ENCODE measurements at regions not wholly inside any gene's neighbourhood (a gene's known extent, or its start where the extent isn't known, plus 50 kb on each side); places are given as distances from the start of the nearest gene placed in this dataset.

GRCh38 chr12:107439026-107439738, 246.4 kb upstream of the PWP1 start:
- DNase-seq (ENCODE audit: extremely low read depth in 1 of 2, low read depth in 1 of 2) = no peak

GRCh38 chr12:107440606-107441005, 245.0 kb upstream of the PWP1 start:
- DNase-seq (ENCODE audit: extremely low read depth in 1 of 2, low read depth in 1 of 2) = no peak

DNA sequence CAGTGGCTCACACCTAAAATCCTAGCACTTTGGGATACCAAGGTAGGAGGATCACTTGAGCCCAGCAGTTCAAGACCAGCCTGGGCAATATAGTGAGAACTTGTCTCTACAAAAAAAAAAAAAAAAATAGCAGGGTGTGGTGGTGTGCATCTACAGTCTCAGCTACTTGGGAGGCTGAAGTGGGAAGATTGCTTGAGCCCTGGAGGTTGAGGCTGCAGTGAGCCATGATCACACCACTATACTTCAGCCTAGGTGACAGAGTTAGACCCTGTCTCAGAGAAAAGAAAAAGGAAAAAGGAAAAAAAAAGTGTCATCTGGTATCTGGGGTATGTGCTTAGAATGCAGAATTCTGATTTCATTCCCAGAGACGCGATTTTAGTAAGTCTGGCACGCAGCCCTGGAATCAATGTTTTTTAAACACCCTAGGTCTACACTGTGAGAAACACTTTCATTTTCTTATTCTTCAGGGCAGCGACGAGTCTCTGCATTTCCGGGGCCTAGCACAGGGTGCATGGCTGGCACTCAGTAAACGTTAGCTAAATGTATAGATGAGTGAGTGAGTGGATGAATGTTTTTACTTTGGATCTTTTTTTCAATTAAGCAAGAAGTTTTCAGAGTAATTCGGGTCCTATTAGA, 243.8 kb upstream of the PWP1 start:
- DNase-seq (ENCODE audit: extremely low read depth in 1 of 2, low read depth in 1 of 2) = no peak

- no peak for DNase-seq (ENCODE audit: extremely low read depth in 1 of 2, low read depth in 1 of 2)
Measured at GRCh38 chr12:107442326-107442987, 243.1 kb upstream of the PWP1 start.

GRCh38 chr12:107443320-107444090, 242.1 kb upstream of the PWP1 start:
- DNase-seq (ENCODE audit: extremely low read depth in 1 of 2, low read depth in 1 of 2) = no peak

- DNase-seq (ENCODE audit: extremely low read depth in 1 of 2, low read depth in 1 of 2) = no peak
Measured at GRCh38 chr12:107444771-107445170, 240.8 kb upstream of the PWP1 start.

DNA sequence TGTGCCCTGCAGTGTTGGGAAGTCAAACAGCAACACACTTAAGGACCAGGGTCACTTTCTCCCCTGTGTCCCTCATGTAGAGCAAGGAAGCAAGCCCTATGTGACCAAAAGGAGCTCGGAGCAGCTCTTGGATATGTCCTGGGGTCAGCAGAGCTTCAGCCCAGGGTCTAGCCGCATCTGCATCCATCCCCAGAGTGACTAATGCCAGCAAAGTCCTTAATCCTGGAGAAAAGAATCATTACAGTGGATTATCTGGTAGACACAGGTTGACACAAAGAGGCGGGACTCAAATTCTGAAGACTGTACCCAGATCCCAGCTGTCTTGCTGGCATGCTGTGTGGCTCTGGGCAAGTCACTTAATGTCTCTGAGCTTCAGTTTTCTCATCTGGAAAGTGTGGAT, 239.1 kb upstream of the PWP1 start:
- no peak for DNase-seq (ENCODE audit: extremely low read depth in 1 of 2, low read depth in 1 of 2)

DNA sequence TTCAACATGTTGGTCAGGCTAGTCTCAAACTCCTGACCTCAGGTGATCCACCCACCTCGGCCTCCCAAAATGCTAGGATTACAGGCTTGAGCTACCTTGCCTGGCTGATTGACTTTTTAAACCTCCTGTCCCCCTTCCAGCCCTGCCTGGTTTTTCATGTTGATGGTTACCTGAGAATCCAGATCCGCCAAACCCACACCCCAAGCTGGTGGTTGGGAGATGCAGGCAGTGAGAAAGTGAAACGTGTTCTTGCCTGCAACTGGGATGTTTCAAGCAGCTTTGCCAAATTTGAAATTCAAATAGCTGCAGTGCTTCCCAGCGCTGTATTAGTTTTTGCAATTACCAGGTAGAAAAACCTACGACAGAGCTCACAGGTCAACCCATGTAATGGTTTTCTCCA, 238.3 kb upstream of the PWP1 start:
- no peak for DNase-seq (ENCODE audit: extremely low read depth in 1 of 2, low read depth in 1 of 2)

GRCh38 chr12:107448198-107448597, 237.4 kb upstream of the PWP1 start:
- no peak for DNase-seq (ENCODE audit: extremely low read depth in 1 of 2, low read depth in 1 of 2)

DNA sequence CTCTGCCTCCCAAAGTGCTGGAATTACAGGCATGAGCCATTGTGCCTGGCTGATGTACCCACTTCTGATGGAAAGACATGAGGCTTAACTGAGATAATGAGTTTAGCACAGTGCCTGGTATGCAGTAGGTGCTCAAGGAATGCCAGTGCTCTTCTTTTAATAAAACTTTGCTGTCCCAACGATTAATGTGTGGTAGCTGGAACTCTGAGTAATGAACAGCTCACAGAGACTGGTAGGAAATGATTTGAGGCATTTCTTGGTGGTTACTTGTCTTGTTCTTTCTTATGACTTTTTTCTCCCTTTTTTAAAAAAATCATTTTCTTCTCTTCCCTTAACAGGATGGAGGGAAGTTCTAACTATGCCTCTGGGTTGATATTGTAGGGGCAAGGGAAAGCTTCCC, 235.7 kb upstream of the PWP1 start:
- no peak for DNase-seq (ENCODE audit: extremely low read depth in 1 of 2, low read depth in 1 of 2)

DNA sequence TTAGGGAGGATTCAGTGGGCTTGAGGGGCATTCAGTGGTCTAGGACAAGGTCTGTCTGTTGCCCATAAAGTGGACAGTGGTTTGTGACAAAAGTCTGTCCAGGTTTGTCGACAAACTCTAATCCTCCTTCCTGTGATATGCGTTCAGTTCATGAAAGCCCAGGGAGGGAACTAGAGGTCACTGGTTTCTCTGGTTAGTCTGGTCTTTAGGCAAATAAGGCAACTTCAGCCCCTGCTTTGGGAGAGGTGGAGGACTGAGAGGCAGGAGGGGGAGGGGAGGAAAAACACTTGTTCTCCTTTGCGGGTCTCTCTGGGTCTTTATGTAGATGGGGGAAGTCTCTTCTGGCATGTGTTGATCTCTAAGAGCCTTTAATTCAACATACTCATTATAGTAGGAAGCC, 235.1 kb upstream of the PWP1 start:
- no peak for DNase-seq (ENCODE audit: extremely low read depth in 1 of 2, low read depth in 1 of 2)

DNA sequence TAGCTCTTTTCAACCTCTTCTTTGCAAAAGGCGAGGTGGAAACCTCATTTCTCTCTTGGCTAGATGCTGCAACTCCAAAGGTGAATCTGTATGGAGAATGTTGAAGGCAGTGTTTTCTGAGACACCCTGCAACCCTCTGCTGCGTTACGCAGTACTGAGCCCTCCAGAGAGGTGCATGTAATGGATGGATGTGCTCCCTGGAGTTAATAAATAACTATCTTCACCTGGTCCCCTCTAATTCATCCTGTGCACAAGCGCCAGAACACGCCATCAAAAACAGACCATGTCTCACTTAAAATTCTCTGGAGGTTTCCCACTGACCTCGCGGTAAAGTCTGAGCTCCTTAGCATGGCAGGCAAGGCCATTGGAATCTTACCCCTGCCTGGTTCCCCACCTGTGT, 234.4 kb upstream of the PWP1 start:
- no peak for DNase-seq (ENCODE audit: extremely low read depth in 1 of 2, low read depth in 1 of 2)

GRCh38 chr12:107454109-107454830, 231.3 kb upstream of the PWP1 start:
- no peak for DNase-seq (ENCODE audit: extremely low read depth in 1 of 2, low read depth in 1 of 2)

DNA sequence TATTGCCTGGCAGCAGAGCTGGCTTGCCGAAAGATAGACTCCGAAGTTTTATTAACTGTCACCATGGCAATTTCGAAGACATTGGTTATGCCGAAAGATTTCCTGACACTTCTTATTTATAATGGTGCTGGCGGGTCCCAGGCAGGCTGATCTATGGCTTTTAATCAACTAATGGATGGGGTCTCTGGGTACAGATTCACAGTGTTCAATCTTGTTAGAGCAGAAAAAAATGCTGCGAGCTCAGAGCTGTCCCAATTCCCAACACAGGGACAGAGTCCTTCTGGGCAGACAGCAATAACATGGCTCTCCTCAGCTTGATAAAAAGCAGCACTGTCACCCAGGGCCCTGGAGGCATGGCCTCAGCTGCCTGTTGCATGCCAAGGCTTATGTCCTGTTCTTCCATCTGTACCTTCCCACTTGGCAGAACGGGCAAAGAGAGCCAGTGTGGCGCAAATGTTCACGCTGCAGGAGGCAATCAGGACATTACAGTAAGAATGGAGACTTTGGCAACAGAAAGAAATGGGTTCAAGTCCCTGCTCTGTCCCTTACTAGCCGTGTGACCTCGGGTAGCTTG, 228.2 kb upstream of the PWP1 start:
- DNase-seq (ENCODE audit: extremely low read depth in 1 of 2, low read depth in 1 of 2) = no peak

GRCh38 chr12:107458163-107458562, 227.4 kb upstream of the PWP1 start:
- DNase-seq (ENCODE audit: extremely low read depth in 1 of 2, low read depth in 1 of 2) = no peak

DNA sequence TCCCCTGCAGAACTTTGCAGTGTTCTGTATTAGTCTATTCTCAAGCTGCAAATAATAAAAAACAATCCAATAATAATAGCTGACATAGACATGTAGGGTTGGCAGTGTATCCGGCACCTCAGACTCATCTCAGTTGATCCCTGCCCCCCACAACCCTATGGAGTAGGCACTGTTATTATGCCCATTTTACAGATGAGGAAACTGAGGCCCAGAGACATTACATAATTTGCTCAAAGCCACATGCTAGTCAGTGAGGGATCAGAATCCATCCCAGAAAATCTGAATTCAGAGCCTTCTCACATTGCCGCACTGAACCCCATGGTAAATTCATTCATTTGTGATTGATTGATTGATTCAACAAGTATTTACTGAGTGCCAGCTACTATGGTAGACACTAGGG, 226.6 kb upstream of the PWP1 start:
- no peak for DNase-seq (ENCODE audit: extremely low read depth in 1 of 2, low read depth in 1 of 2)

DNA sequence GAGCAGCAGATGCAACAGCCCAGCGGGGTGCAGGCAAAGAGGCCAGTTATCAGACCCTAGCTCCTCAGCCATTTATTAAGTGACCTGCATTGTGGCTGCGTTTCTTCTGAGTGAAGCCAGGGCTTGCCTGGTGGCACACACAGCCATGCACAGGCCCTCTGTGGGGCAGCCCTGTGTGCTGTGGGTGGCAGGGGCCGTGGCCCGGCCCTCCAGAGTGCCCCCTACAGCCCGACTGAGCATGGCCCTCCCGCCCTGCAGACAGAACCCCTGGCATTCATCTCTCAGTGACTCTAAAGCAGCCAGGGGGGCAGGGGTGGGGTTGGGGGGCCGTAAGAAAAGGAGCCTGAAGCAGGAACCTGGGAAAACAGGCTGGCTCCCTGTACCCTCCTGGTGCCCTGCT, 226.0 kb upstream of the PWP1 start:
- no peak for DNase-seq (ENCODE audit: extremely low read depth in 1 of 2, low read depth in 1 of 2)

GRCh38 chr12:107461222-107461975, 224.2 kb upstream of the PWP1 start:
- no peak for DNase-seq (ENCODE audit: extremely low read depth in 1 of 2, low read depth in 1 of 2)

GRCh38 chr12:107462428-107463332, 222.9 kb upstream of the PWP1 start:
- DNase-seq (ENCODE audit: extremely low read depth in 1 of 2, low read depth in 1 of 2) = no peak

All from activated CD8-positive, alpha-beta memory T cell treated with anti-CD3 and anti-CD28 coated beads for 1 hour (primary cell).